ENCODE measurements at regions not wholly inside any gene's neighbourhood (a gene's known extent, or its start where the extent isn't known, plus 50 kb on each side); places are given as distances from the start of the nearest gene placed in this dataset.

DNA sequence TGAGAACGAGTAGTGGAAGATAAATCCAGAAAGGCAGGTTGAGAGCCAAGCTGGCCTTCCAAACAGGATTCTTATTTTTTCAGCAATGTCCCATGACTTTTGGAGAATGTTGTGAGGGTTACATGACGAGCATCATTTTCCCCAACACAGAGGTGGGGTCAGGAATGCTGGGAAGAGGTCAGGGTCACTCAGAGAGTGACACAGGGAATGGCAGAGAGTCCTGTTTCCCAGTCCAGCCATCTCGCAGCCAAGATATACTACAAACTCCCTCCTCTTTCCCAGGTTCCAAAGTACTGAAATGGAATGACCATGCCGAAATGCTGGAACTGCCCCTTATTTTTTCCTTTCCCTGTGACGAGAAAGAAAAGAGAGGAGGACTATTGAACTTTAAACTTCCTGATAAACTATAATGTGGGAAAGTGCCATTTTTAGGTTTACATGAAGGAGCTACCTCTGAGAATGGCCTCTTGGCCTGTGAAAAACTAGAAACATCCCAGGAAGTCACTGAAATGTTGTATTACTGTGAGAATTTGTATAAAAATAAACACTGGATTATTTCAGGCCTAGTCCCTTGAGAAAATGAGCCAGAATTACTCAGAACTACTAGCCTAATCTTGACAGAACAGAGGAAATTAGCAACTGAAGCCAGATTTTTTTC is 420.4 kb downstream of the CETN3 start:
- no peak for TF ChIP-seq CTCF (IDR thresholded peaks at IDR 0.05; ENCODE audit: insufficient read depth, low read length, poor library complexity, severe bottlenecking)
- no peak for TF ChIP-seq EZH2phosphoT487 (conservative IDR thresholded peaks at IDR 0.05; ENCODE audit: low read length)

Measured in SU-DHL-6 (cell line).